ENCODE measurements at regions not wholly inside any gene's neighbourhood (a gene's known extent, or its start where the extent isn't known, plus 50 kb on each side); places are given as distances from the start of the nearest gene placed in this dataset.

DNA sequence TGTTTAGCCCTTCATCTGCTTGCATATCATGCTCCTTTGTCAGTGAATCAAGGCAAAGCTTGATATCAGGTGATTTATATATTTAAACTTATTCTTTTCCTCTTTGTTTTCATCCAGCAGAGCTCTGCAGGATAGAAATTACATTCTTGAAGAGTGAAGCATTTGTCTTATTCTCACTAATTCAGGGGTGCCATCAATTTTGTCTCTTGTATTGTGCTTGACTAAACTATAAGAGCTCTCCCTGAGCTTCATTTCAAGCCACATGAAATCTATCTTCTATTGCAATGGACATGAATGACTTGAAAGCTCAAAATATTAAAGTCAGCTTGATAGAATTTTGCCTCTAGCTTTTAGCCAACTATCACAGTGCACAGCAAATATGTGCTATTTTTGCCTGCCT, 236.7 kb upstream of the KCTD3 start:
- TF ChIP-seq, protein P1, sequence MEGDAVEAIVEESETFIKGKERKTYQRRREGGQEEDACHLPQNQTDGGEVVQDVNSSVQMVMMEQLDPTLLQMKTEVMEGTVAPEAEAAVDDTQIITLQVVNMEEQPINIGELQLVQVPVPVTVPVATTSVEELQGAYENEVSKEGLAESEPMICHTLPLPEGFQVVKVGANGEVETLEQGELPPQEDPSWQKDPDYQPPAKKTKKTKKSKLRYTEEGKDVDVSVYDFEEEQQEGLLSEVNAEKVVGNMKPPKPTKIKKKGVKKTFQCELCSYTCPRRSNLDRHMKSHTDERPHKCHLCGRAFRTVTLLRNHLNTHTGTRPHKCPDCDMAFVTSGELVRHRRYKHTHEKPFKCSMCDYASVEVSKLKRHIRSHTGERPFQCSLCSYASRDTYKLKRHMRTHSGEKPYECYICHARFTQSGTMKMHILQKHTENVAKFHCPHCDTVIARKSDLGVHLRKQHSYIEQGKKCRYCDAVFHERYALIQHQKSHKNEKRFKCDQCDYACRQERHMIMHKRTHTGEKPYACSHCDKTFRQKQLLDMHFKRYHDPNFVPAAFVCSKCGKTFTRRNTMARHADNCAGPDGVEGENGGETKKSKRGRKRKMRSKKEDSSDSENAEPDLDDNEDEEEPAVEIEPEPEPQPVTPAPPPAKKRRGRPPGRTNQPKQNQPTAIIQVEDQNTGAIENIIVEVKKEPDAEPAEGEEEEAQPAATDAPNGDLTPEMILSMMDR (IDR thresholded peaks at IDR 0.05): no peak
- Mint-ChIP-seq H3K4me1 (ENCODE audit: low read depth) (no peaks in the 10 kb centered on the region), H3K27ac (ENCODE audit: unreplicated experiment) (no peak overlapping the region), H3K36me3 (ENCODE audit: low read depth) (no peaks in the 10 kb centered on the region), H3K9me3 (ENCODE audit: low read depth) (peaks cover 3% of the 10 kb centered on the region), H3K27me3 (ENCODE audit: low read depth) (no peaks in the 10 kb centered on the region), H3K4me3 (ENCODE audit: unreplicated experiment) (no peak overlapping the region)
- no peak for DNase-seq (ENCODE audit: low spot score)

GRCh38 chr1:215344539-215344938, 222.6 kb upstream of the KCTD3 start:
- H3K4me1 Mint-ChIP-seq (ENCODE audit: low read depth): no peaks in the 10 kb centered on the region
- TF ChIP-seq, protein P1 (IDR thresholded peaks at IDR 0.05): no peak
- no peak for DNase-seq (ENCODE audit: low spot score)
- H3K27ac Mint-ChIP-seq (ENCODE audit: unreplicated experiment): no peak overlapping the region
- peaks cover 11% of the 10 kb centered on the region for H3K27me3 Mint-ChIP-seq (ENCODE audit: low read depth)
- H3K9me3 Mint-ChIP-seq (ENCODE audit: low read depth): no peaks in the 10 kb centered on the region
- H3K36me3 Mint-ChIP-seq (ENCODE audit: low read depth): no peaks in the 10 kb centered on the region
- H3K4me3 Mint-ChIP-seq (ENCODE audit: unreplicated experiment): no peak overlapping the region

DNA sequence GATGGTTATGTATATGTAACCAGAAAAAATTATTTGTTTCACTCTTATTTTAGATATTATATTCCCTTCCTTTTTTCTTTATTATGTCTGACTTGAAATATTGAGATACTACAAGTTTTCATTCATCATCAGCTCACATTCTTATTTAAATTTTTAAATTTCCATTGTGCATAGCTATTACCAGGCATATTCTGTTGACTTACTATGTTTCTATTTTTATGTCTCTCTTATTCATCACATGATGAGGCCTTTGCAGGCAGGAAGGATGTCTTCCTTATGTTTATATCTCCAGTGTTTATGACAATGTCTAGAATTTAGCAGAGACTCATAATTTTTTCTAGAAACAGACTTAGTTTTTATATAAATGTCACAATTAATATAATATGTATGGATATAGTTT, 221.9 kb upstream of the KCTD3 start:
- Mint-ChIP-seq H3K27me3 (ENCODE audit: low read depth) (peaks cover 5% of the 10 kb centered on the region), H3K4me3 (ENCODE audit: unreplicated experiment) (no peak overlapping the region), H3K27ac (ENCODE audit: unreplicated experiment) (no peak overlapping the region), H3K9me3 (ENCODE audit: low read depth) (no peaks in the 10 kb centered on the region), H3K36me3 (ENCODE audit: low read depth) (no peaks in the 10 kb centered on the region), H3K4me1 (ENCODE audit: low read depth) (no peaks in the 10 kb centered on the region)
- TF ChIP-seq, protein P1 (IDR thresholded peaks at IDR 0.05): no peak
- no peak for DNase-seq (ENCODE audit: low spot score)

- Mint-ChIP-seq H3K27me3 (ENCODE audit: low read depth) (peaks cover 5% of the 10 kb centered on the region), H3K36me3 (ENCODE audit: low read depth) (no peaks in the 10 kb centered on the region), H3K4me1 (ENCODE audit: low read depth) (no peaks in the 10 kb centered on the region), H3K4me3 (ENCODE audit: unreplicated experiment) (no peak overlapping the region), H3K9me3 (ENCODE audit: low read depth) (no peaks in the 10 kb centered on the region), H3K27ac (ENCODE audit: unreplicated experiment) (no peak overlapping the region)
- TF ChIP-seq, protein P1 (IDR thresholded peaks at IDR 0.05): no peak
- no peak for DNase-seq (ENCODE audit: low spot score)
These were observed 221.3 kb upstream of the KCTD3 start for GRCh38 chr1:215345766-215346165.

- Mint-ChIP-seq H3K9me3 (ENCODE audit: low read depth) (no peaks in the 10 kb centered on the region), H3K4me3 (ENCODE audit: unreplicated experiment) (no peak overlapping the region), H3K27ac (ENCODE audit: unreplicated experiment) (no peak overlapping the region), H3K4me1 (ENCODE audit: low read depth) (no peaks in the 10 kb centered on the region), H3K27me3 (ENCODE audit: low read depth) (no peaks in the 10 kb centered on the region), H3K36me3 (ENCODE audit: low read depth) (peaks cover under 1% of the 10 kb centered on the region)
- no peak for DNase-seq (ENCODE audit: low spot score)
- TF ChIP-seq, protein P1 (IDR thresholded peaks at IDR 0.05): no peak
These were observed 209.2 kb upstream of the KCTD3 start for GRCh38 chr1:215357901-215358300.
